Body of pancreas (tissue), 4 donors: ENCODE measurements at regions not wholly inside any gene's neighbourhood (a gene's known extent, or its start where the extent isn't known, plus 50 kb on each side); places are given as distances from the start of the nearest gene placed in this dataset.

Experiments
- POLR2A ChIP-seq, 3 donors: fragments of 450-650 bp; IDR thresholded peaks; one replicate each; pipeline ENCODE4 v1.6.1; 2016; ENCODE audit warnings: antibody characterized with exemption in 3 of 3, mild to moderate bottlenecking in 2 of 3
- TF ChIP-seq, protein P1 (sequence below), 7 experiments: fragments of 450-650 bp in 4 of 7; fragments of 200-600 bp in 3 of 7; sonication (generic) in 3 of 7; IDR thresholded peaks; one replicate each; pipeline ENCODE4 v1.5.1; 2016 to 2019; ENCODE audit warnings: antibody characterized with exemption in 7 of 7

- TF ChIP-seq, protein P1, sequence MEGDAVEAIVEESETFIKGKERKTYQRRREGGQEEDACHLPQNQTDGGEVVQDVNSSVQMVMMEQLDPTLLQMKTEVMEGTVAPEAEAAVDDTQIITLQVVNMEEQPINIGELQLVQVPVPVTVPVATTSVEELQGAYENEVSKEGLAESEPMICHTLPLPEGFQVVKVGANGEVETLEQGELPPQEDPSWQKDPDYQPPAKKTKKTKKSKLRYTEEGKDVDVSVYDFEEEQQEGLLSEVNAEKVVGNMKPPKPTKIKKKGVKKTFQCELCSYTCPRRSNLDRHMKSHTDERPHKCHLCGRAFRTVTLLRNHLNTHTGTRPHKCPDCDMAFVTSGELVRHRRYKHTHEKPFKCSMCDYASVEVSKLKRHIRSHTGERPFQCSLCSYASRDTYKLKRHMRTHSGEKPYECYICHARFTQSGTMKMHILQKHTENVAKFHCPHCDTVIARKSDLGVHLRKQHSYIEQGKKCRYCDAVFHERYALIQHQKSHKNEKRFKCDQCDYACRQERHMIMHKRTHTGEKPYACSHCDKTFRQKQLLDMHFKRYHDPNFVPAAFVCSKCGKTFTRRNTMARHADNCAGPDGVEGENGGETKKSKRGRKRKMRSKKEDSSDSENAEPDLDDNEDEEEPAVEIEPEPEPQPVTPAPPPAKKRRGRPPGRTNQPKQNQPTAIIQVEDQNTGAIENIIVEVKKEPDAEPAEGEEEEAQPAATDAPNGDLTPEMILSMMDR (IDR thresholded peaks at IDR 0.05), result no peak
- no peak for TF ChIP-seq POLR2A (IDR thresholded peaks at IDR 0.05)
Observed at GRCh38 chr1:70836456-70836855, 211.2 kb downstream of the PTGER3 start.
